ENCODE measurements at regions not wholly inside any gene's neighbourhood (a gene's known extent, or its start where the extent isn't known, plus 50 kb on each side); places are given as distances from the start of the nearest gene placed in this dataset.

GRCh38 chr3:118556983-118557382, 477.7 kb downstream of the IGSF11 start:
- Histone ChIP-seq H2BK5ac (ENCODE audit: low read length) (no peak overlapping the region), H3K23ac (ENCODE audit: low read length) (no peak overlapping the region), H2BK120ac (ENCODE audit: low read depth, low read length) (no peak overlapping the region), H3K27me3 (ENCODE audit: insufficient read depth, low read length, poor library complexity) (no peaks in the 10 kb centered on the region), H4K5ac (ENCODE audit: low read length) (no peak overlapping the region), H3K36me3 (ENCODE audit: control insufficient read depth, insufficient read depth, low read length) (no peaks in the 10 kb centered on the region), H3K4me3 (ENCODE audit: low read length) (no peak overlapping the region), H4K8ac (ENCODE audit: low read depth, low read length) (no peak overlapping the region), H2AK5ac (ENCODE audit: low read length) (no peak overlapping the region), H3K18ac (ENCODE audit: low read length) (no peak overlapping the region), H3K4ac (ENCODE audit: low read depth, low read length) (no peak overlapping the region), H3K9ac (ENCODE audit: low read length) (no peak overlapping the region), H3K27ac (ENCODE audit: low read depth, low read length) (no peak overlapping the region), H3K79me2 (ENCODE audit: control insufficient read depth, insufficient read depth, low read length) (no peaks in the 10 kb centered on the region), H2BK15ac (replicated peaks; ENCODE audit: low read depth) (no peak overlapping the region), H3K56ac (ENCODE audit: low read length) (no peak overlapping the region), H3K79me1 (ENCODE audit: low read length) (no peaks in the 10 kb centered on the region), H3K4me2 (ENCODE audit: low read length) (no peak overlapping the region), H3K4me1 (ENCODE audit: control insufficient read depth, low read depth, low read length) (no peaks in the 10 kb centered on the region)
- DNase-seq = no peak

DNA sequence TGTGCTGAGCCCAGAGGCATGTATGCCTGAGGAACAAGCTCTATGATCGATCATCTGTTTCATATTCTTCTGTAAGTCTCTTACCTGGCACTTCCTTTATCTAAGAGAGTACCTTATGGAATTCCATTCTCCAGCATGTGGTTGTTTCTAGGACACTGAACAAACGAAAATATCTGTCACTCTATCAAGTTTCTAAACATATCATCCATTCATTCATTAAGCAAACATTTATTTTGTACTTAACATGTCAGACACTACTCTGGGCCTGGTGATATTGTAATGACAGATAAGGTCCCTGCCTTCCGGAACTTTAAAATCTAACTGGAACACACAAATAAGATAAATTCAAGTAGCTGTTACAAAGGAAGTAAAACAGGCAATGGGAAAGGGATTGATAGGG, 477.1 kb downstream of the IGSF11 start:
- WGBS (ENCODE audit: extremely low coverage, insufficient coverage, low lambda C conversion rate) = no CpG with 5 or more reads among the region's 3 CpGs

DNA sequence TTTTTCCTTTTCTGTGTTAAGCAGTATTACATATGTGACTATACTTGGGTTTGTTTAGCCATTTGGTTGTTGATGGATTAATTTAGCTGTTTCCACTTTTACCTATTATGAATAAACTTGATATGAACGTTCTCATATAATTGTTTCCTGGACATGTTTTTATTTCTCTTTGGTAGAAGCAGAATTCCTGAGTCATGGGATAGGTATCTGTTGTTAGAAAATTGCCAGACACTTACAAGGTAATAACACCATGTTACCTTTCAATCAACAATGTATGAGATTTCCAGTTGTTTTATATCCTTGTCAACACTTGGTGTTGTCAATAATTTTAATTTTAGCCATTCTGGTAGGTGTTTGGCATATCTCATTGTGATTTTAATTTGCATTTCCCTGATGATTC, 475.4 kb downstream of the IGSF11 start:
- no peak overlapping the region for H3K56ac ChIP-seq (ENCODE audit: low read length)
- no peak overlapping the region for H3K18ac ChIP-seq (ENCODE audit: low read length)
- H2BK120ac ChIP-seq (ENCODE audit: low read depth, low read length) = no peak overlapping the region
- H3K27me3 ChIP-seq (ENCODE audit: insufficient read depth, low read length, poor library complexity) = no peaks in the 10 kb centered on the region
- WGBS (ENCODE audit: extremely low coverage, insufficient coverage, low lambda C conversion rate) = no CpG with 5 or more reads among the region's 1 CpG
- no peak overlapping the region for H3K27ac ChIP-seq (ENCODE audit: low read depth, low read length)
- H3K23ac ChIP-seq (ENCODE audit: low read length) = no peak overlapping the region
- H4K8ac ChIP-seq (ENCODE audit: low read depth, low read length) = no peak overlapping the region
- no peak overlapping the region for H3K9ac ChIP-seq (ENCODE audit: low read length)
- H3K36me3 ChIP-seq (ENCODE audit: control insufficient read depth, insufficient read depth, low read length) = no peaks in the 10 kb centered on the region
- H3K4me1 ChIP-seq (ENCODE audit: control insufficient read depth, low read depth, low read length) = no peaks in the 10 kb centered on the region
- no peak overlapping the region for H3K4me3 ChIP-seq (ENCODE audit: low read length)
- H3K4me2 ChIP-seq (ENCODE audit: low read length) = no peak overlapping the region
- H2AK5ac ChIP-seq (ENCODE audit: low read length) = no peak overlapping the region
- no peak overlapping the region for H2BK15ac ChIP-seq (replicated peaks; ENCODE audit: low read depth)
- DNase-seq = no peak
- H4K5ac ChIP-seq (ENCODE audit: low read length) = no peak overlapping the region
- H3K79me1 ChIP-seq (ENCODE audit: low read length) = no peaks in the 10 kb centered on the region
- H2BK5ac ChIP-seq (ENCODE audit: low read length) = no peak overlapping the region
- H3K4ac ChIP-seq (ENCODE audit: low read depth, low read length) = no peak overlapping the region
- no peaks in the 10 kb centered on the region for H3K79me2 ChIP-seq (ENCODE audit: control insufficient read depth, insufficient read depth, low read length)

More for the DNA sequence above, 477.1 kb downstream of the IGSF11 start:
- H2BK120ac ChIP-seq (ENCODE audit: low read depth, low read length) = no peak overlapping the region
- no peak for DNase-seq
- H3K23ac ChIP-seq (ENCODE audit: low read length) = no peak overlapping the region
- no peaks in the 10 kb centered on the region for H3K27me3 ChIP-seq (ENCODE audit: insufficient read depth, low read length, poor library complexity)
- no peak overlapping the region for H3K56ac ChIP-seq (ENCODE audit: low read length)
- H3K36me3 ChIP-seq (ENCODE audit: control insufficient read depth, insufficient read depth, low read length) = no peaks in the 10 kb centered on the region
- no peak overlapping the region for H3K4me3 ChIP-seq (ENCODE audit: low read length)
- no peak overlapping the region for H2BK5ac ChIP-seq (ENCODE audit: low read length)
- no peaks in the 10 kb centered on the region for H3K4me1 ChIP-seq (ENCODE audit: control insufficient read depth, low read depth, low read length)
- no peak overlapping the region for H3K27ac ChIP-seq (ENCODE audit: low read depth, low read length)
- H3K4ac ChIP-seq (ENCODE audit: low read depth, low read length) = no peak overlapping the region
- no peaks in the 10 kb centered on the region for H3K79me2 ChIP-seq (ENCODE audit: control insufficient read depth, insufficient read depth, low read length)
- H2BK15ac ChIP-seq (replicated peaks; ENCODE audit: low read depth) = no peak overlapping the region
- no peak overlapping the region for H4K8ac ChIP-seq (ENCODE audit: low read depth, low read length)
- no peak overlapping the region for H3K18ac ChIP-seq (ENCODE audit: low read length)
- no peak overlapping the region for H2AK5ac ChIP-seq (ENCODE audit: low read length)
- no peak overlapping the region for H4K5ac ChIP-seq (ENCODE audit: low read length)
- no peaks in the 10 kb centered on the region for H3K79me1 ChIP-seq (ENCODE audit: low read length)
- H3K4me2 ChIP-seq (ENCODE audit: low read length) = no peak overlapping the region
- H3K9ac ChIP-seq (ENCODE audit: low read length) = no peak overlapping the region

DNA sequence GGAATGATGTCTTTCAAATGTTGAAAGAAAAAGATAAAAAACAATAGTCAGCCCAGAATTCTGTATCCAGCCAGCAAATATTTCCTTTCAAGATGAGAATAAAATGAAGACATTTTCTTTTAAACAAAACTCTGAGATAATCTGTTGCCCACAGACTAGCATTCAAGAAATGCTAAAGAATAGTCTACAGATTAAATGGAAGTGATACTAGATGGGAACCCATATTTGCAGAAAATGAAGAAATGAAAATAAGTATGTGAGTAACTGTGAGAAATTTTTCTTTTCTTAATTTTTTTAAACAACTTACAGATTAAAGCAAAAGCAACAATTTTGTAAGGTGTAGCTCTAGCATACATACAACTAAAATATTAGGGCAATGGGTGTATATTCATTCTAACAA, 469.8 kb downstream of the IGSF11 start:
- no peak overlapping the region for H3K27ac ChIP-seq (ENCODE audit: low read depth, low read length)
- no peaks in the 10 kb centered on the region for H3K27me3 ChIP-seq (ENCODE audit: insufficient read depth, low read length, poor library complexity)
- no peak overlapping the region for H4K8ac ChIP-seq (ENCODE audit: low read depth, low read length)
- no peak overlapping the region for H3K9ac ChIP-seq (ENCODE audit: low read length)
- no peak for DNase-seq
- H3K79me2 ChIP-seq (ENCODE audit: control insufficient read depth, insufficient read depth, low read length) = no peaks in the 10 kb centered on the region
- H3K4ac ChIP-seq (ENCODE audit: low read depth, low read length) = no peak overlapping the region
- H3K36me3 ChIP-seq (ENCODE audit: control insufficient read depth, insufficient read depth, low read length) = no peaks in the 10 kb centered on the region
- no peak overlapping the region for H3K4me2 ChIP-seq (ENCODE audit: low read length)
- H3K23ac ChIP-seq (ENCODE audit: low read length) = no peak overlapping the region
- no peak overlapping the region for H2BK120ac ChIP-seq (ENCODE audit: low read depth, low read length)
- H3K4me3 ChIP-seq (ENCODE audit: low read length) = no peak overlapping the region
- H2BK5ac ChIP-seq (ENCODE audit: low read length) = no peak overlapping the region
- no peak overlapping the region for H3K56ac ChIP-seq (ENCODE audit: low read length)
- H4K5ac ChIP-seq (ENCODE audit: low read length) = no peak overlapping the region
- no peaks in the 10 kb centered on the region for H3K4me1 ChIP-seq (ENCODE audit: control insufficient read depth, low read depth, low read length)
- no peak overlapping the region for H2AK5ac ChIP-seq (ENCODE audit: low read length)
- no peak overlapping the region for H2BK15ac ChIP-seq (replicated peaks; ENCODE audit: low read depth)
- no peaks in the 10 kb centered on the region for H3K79me1 ChIP-seq (ENCODE audit: low read length)
- no peak overlapping the region for H3K18ac ChIP-seq (ENCODE audit: low read length)

- no peak overlapping the region for H3K9ac ChIP-seq (ENCODE audit: low read length)
- no peak overlapping the region for H4K5ac ChIP-seq (ENCODE audit: low read length)
- no peaks in the 10 kb centered on the region for H3K4me1 ChIP-seq (ENCODE audit: control insufficient read depth, low read depth, low read length)
- H3K4me2 ChIP-seq (ENCODE audit: low read length) = no peak overlapping the region
- H3K27ac ChIP-seq (ENCODE audit: low read depth, low read length) = no peak overlapping the region
- H3K4ac ChIP-seq (ENCODE audit: low read depth, low read length) = no peak overlapping the region
- no peak overlapping the region for H3K4me3 ChIP-seq (ENCODE audit: low read length)
- H3K27me3 ChIP-seq (ENCODE audit: insufficient read depth, low read length, poor library complexity) = no peaks in the 10 kb centered on the region
- no peak overlapping the region for H4K8ac ChIP-seq (ENCODE audit: low read depth, low read length)
- H3K79me2 ChIP-seq (ENCODE audit: control insufficient read depth, insufficient read depth, low read length) = no peaks in the 10 kb centered on the region
- H2BK5ac ChIP-seq (ENCODE audit: low read length) = no peak overlapping the region
- no peaks in the 10 kb centered on the region for H3K79me1 ChIP-seq (ENCODE audit: low read length)
- no peak overlapping the region for H3K18ac ChIP-seq (ENCODE audit: low read length)
- H3K56ac ChIP-seq (ENCODE audit: low read length) = no peak overlapping the region
- H2AK5ac ChIP-seq (ENCODE audit: low read length) = no peak overlapping the region
- H3K36me3 ChIP-seq (ENCODE audit: control insufficient read depth, insufficient read depth, low read length) = no peaks in the 10 kb centered on the region
- H3K23ac ChIP-seq (ENCODE audit: low read length) = no peak overlapping the region
- no CpG with 5 or more reads among the region's 2 CpGs for WGBS (ENCODE audit: extremely low coverage, insufficient coverage, low lambda C conversion rate)
- H2BK15ac ChIP-seq (replicated peaks; ENCODE audit: low read depth) = no peak overlapping the region
- no peak overlapping the region for H2BK120ac ChIP-seq (ENCODE audit: low read depth, low read length)
- DNase-seq = no peak
Measured at GRCh38 chr3:118573912-118574311, 460.7 kb downstream of the IGSF11 start.

DNA sequence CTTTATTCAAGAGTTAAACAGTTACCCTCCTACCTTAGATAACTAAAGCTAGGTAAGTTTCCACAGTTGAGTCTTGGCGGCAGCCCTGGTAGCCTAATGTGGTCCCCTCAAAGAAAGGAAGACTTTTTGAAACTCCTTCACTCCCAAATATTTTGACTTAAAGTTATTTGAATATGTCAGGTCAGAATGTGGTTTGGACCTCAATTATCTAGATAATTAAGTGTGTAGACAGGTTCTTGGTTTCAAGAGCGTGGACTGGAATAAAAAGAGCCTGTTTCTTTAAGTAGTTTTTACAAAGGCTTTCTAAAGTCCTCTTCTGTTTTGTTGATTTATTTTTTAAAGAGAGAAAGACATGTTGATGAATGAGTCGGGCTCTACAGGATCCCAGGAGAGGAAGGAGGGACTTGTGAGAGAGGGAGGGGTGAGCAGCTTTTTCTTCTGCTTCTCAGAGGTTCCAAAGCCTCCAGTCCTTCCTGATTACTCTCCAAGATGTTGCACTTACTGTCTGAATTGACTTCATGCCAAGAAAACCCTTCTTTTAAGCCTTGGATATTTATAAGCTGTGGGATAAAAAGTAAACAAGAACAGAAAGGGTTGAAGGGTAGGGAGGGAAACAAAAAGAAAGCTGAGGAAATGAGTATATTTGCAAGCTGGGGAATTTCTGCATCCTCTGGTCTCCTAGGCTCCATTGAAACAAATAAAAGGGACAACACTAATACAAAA, 457.4 kb downstream of the IGSF11 start:
- no peak overlapping the region for H2BK120ac ChIP-seq (ENCODE audit: low read depth, low read length)
- no peak overlapping the region for H3K18ac ChIP-seq (ENCODE audit: low read length)
- no peaks in the 10 kb centered on the region for H3K79me1 ChIP-seq (ENCODE audit: low read length)
- no peak overlapping the region for H3K27ac ChIP-seq (ENCODE audit: low read depth, low read length)
- H2AK5ac ChIP-seq (ENCODE audit: low read length) = no peak overlapping the region
- H3K36me3 ChIP-seq (ENCODE audit: control insufficient read depth, insufficient read depth, low read length) = no peaks in the 10 kb centered on the region
- H3K4ac ChIP-seq (ENCODE audit: low read depth, low read length) = no peak overlapping the region
- no peak overlapping the region for H4K5ac ChIP-seq (ENCODE audit: low read length)
- no peak for DNase-seq
- no peak overlapping the region for H3K4me3 ChIP-seq (ENCODE audit: low read length)
- H2BK15ac ChIP-seq (replicated peaks; ENCODE audit: low read depth) = no peak overlapping the region
- H3K4me2 ChIP-seq (ENCODE audit: low read length) = no peak overlapping the region
- H3K9ac ChIP-seq (ENCODE audit: low read length) = no peak overlapping the region
- H3K23ac ChIP-seq (ENCODE audit: low read length) = no peak overlapping the region
- H3K27me3 ChIP-seq (ENCODE audit: insufficient read depth, low read length, poor library complexity) = no peaks in the 10 kb centered on the region
- WGBS (ENCODE audit: extremely low coverage, insufficient coverage, low lambda C conversion rate) = no CpG with 5 or more reads among the region's 3 CpGs
- H2BK5ac ChIP-seq (ENCODE audit: low read length) = no peak overlapping the region
- H3K56ac ChIP-seq (ENCODE audit: low read length) = no peak overlapping the region
- H3K79me2 ChIP-seq (ENCODE audit: control insufficient read depth, insufficient read depth, low read length) = no peaks in the 10 kb centered on the region
- H3K4me1 ChIP-seq (ENCODE audit: control insufficient read depth, low read depth, low read length) = no peaks in the 10 kb centered on the region
- H4K8ac ChIP-seq (ENCODE audit: low read depth, low read length) = no peak overlapping the region

Measured in mesendoderm (in vitro differentiated cells).